ENCODE measurements at regions not wholly inside any gene's neighbourhood (a gene's known extent, or its start where the extent isn't known, plus 50 kb on each side); places are given as distances from the start of the nearest gene placed in this dataset.

GRCh38 chr11:26793487-26793886 is 71.6 kb upstream of the SLC5A12 start:
- no peak for TF ChIP-seq TAF1 (IDR thresholded peaks at IDR 0.05; ENCODE audit: borderline replicate concordance, insufficient read depth, low read length)
- no peak for TF ChIP-seq REST (IDR thresholded peaks at IDR 0.05; ENCODE audit: insufficient read depth in 1 of 2, low read depth in 2 of 2, low read length in 2 of 2)
- TF ChIP-seq POLR2AphosphoS5 (IDR thresholded peaks at IDR 0.05; ENCODE audit: low read depth, low read length), result no peak
- no peak for TF ChIP-seq FOXP2 (optimal IDR thresholded peaks at IDR 0.05; ENCODE audit: borderline replicate concordance, extremely low read depth, extremely low read length, insufficient read depth)
- no peak for TF ChIP-seq SIN3A (IDR thresholded peaks at IDR 0.05; ENCODE audit: borderline replicate concordance, insufficient read depth, low read length)

- TF ChIP-seq TAF1 (IDR thresholded peaks at IDR 0.05; ENCODE audit: borderline replicate concordance, insufficient read depth, low read length) (no peak), REST (IDR thresholded peaks at IDR 0.05; ENCODE audit: insufficient read depth in 1 of 2, low read depth in 2 of 2, low read length in 2 of 2) (no peak), FOXP2 (optimal IDR thresholded peaks at IDR 0.05; ENCODE audit: borderline replicate concordance, extremely low read depth, extremely low read length, insufficient read depth) (no peak), POLR2AphosphoS5 (IDR thresholded peaks at IDR 0.05; ENCODE audit: low read depth, low read length) (no peak), SIN3A (IDR thresholded peaks at IDR 0.05; ENCODE audit: borderline replicate concordance, insufficient read depth, low read length) (no peak)
Observed at GRCh38 chr11:26801601-26802000, 79.7 kb upstream of the SLC5A12 start.

- TF ChIP-seq POLR2AphosphoS5 (IDR thresholded peaks at IDR 0.05; ENCODE audit: low read depth, low read length) (no peak), SIN3A (IDR thresholded peaks at IDR 0.05; ENCODE audit: borderline replicate concordance, insufficient read depth, low read length) (no peak), TAF1 (IDR thresholded peaks at IDR 0.05; ENCODE audit: borderline replicate concordance, insufficient read depth, low read length) (no peak), FOXP2 (optimal IDR thresholded peaks at IDR 0.05; ENCODE audit: borderline replicate concordance, extremely low read depth, extremely low read length, insufficient read depth) (no peak), REST (IDR thresholded peaks at IDR 0.05; ENCODE audit: insufficient read depth in 1 of 2, low read depth in 2 of 2, low read length in 2 of 2) (no peak)
Observed at GRCh38 chr11:26805001-26805400, 83.1 kb upstream of the SLC5A12 start.

GRCh38 chr11:26806219-26806618 is 84.4 kb upstream of the SLC5A12 start:
- TF ChIP-seq TAF1 (IDR thresholded peaks at IDR 0.05; ENCODE audit: borderline replicate concordance, insufficient read depth, low read length) (no peak), SIN3A (IDR thresholded peaks at IDR 0.05; ENCODE audit: borderline replicate concordance, insufficient read depth, low read length) (no peak), POLR2AphosphoS5 (IDR thresholded peaks at IDR 0.05; ENCODE audit: low read depth, low read length) (no peak), REST (IDR thresholded peaks at IDR 0.05; ENCODE audit: insufficient read depth in 1 of 2, low read depth in 2 of 2, low read length in 2 of 2) (no peak), FOXP2 (optimal IDR thresholded peaks at IDR 0.05; ENCODE audit: borderline replicate concordance, extremely low read depth, extremely low read length, insufficient read depth) (no peak)

GRCh38 chr11:26820739-26821138 is 98.9 kb upstream of the SLC5A12 start:
- TF ChIP-seq REST (IDR thresholded peaks at IDR 0.05; ENCODE audit: insufficient read depth in 1 of 2, low read depth in 2 of 2, low read length in 2 of 2), result no peak
- no peak for TF ChIP-seq SIN3A (IDR thresholded peaks at IDR 0.05; ENCODE audit: borderline replicate concordance, insufficient read depth, low read length)
- no peak for TF ChIP-seq TAF1 (IDR thresholded peaks at IDR 0.05; ENCODE audit: borderline replicate concordance, insufficient read depth, low read length)
- TF ChIP-seq FOXP2 (optimal IDR thresholded peaks at IDR 0.05; ENCODE audit: borderline replicate concordance, extremely low read depth, extremely low read length, insufficient read depth), result no peak
